ENCODE measurements at regions not wholly inside any gene's neighbourhood (a gene's known extent, or its start where the extent isn't known, plus 50 kb on each side); places are given as distances from the start of the nearest gene placed in this dataset.

GRCh38 chr9:86491468-86492266, 137.5 kb upstream of the TUT7 start:
- Mint-ChIP-seq H3K4me1 (peaks cover 60% of the 10 kb centered on the region), H3K9me3 (peaks cover 5% of the 10 kb centered on the region), H3K27ac (peak overlapping the region; percentile 0), H3K4me3 (no peak overlapping the region), H3K36me3 (ENCODE audit: low read depth) (no peaks in the 10 kb centered on the region), H3K27me3 (ENCODE audit: low read depth, poor library complexity) (peaks cover 4% of the 10 kb centered on the region)
- DNase-seq = no peak
- TF ChIP-seq CTCF (IDR thresholded peaks at IDR 0.05) = no peak

DNA sequence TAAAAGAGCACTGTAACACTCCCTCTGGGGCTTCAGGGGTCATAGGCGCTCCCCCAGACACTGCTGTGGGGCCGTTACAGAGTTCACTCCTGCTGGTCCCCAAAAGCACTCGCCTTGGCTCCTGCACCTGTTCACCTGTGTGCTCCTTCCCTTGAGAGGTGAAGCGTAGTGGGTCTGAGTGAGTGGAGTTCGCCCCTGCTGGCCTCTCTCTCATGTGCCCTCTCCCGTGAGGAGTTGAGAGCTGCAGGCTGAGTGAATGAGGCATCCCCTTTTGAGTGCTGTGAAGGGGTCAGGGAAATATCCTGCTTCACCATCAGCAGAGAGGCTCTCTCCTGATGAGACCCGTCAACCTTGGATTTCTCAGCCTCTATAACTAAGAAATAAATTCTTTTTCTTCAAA, 134.6 kb upstream of the TUT7 start:
- Mint-ChIP-seq H3K27ac (no peak overlapping the region), H3K4me3 (no peak overlapping the region), H3K4me1 (peaks cover 58% of the 10 kb centered on the region), H3K36me3 (ENCODE audit: low read depth) (no peaks in the 10 kb centered on the region), H3K27me3 (ENCODE audit: low read depth, poor library complexity) (no peaks in the 10 kb centered on the region), H3K9me3 (no peaks in the 10 kb centered on the region)
- peak; percentile 9 for DNase-seq
- no peak for TF ChIP-seq CTCF (IDR thresholded peaks at IDR 0.05)

GRCh38 chr9:86488345-86488744, 134.1 kb upstream of the TUT7 start:
- no peak overlapping the region for H3K4me3 Mint-ChIP-seq
- DNase-seq = no peak
- peaks cover 58% of the 10 kb centered on the region for H3K4me1 Mint-ChIP-seq
- H3K9me3 Mint-ChIP-seq = no peaks in the 10 kb centered on the region
- TF ChIP-seq CTCF (IDR thresholded peaks at IDR 0.05) = no peak
- no peaks in the 10 kb centered on the region for H3K36me3 Mint-ChIP-seq (ENCODE audit: low read depth)
- H3K27ac Mint-ChIP-seq = peak overlapping the region; percentile 51
- H3K27me3 Mint-ChIP-seq (ENCODE audit: low read depth, poor library complexity) = no peaks in the 10 kb centered on the region

DNA sequence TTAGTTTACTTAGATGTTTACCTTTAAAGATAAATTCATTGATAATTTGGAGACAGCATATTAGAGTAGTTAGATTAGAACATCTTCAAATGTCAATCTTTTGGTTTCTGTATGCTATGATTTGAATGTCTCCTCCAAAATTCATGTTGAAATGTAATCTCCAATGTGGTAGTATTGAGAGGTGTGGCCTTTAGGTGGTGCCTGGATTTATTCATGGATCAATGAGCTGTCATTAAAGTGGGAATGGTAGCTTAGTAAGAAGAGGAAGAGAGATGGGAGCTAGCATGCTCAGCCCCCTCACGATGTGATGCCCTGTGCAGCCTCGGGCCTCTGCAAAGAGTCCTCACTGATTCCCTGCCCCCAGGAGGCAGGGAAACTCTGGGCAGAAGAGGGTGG, 133.6 kb upstream of the TUT7 start:
- TF ChIP-seq CTCF (IDR thresholded peaks at IDR 0.05) = no peak
- no peaks in the 10 kb centered on the region for H3K9me3 Mint-ChIP-seq

DNA sequence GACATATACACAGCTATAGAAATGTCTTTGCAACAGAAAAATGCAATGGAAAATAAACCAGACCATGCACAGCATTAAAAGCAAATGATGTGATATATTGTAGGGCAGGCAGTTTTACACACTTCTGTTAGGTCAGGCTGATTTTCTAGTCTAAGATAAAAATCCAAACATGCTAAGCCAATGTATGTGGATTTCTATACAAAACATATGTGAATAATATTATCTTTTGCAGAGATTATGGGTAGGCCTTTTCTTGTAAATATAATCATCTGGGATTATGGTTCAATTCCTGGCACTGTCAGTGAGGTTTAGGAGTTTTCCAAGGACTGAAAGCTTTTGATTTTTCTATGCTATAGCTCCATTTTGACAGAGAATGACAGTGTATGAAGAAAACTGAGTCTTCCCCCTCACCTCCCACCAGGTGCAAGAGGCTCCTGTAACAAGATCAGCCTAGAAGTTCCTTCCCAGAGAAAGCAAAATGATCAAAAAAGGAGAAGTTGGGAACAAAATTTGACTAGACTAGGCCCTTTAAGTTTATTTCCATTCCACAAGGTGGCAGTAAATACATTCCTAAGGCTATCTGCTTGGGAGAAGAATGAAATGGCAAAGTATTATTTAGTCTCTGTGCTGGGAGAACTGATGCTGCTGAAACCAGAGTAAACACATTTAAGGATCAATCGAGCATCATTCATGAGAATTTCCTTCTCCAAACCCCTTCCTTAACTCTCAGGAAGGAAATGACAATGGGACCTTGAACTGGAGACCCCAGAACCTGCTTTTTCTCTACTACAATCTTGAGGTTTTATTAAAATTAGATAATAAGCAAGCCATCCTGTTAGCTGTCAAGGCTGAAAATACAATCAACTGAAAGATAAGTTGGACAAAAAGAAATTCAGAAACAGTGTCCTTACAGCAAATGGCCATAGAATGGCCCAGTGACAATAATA, 133.0 kb upstream of the TUT7 start:
- H3K27ac Mint-ChIP-seq = peak overlapping the region; percentile 31
- no peaks in the 10 kb centered on the region for H3K36me3 Mint-ChIP-seq (ENCODE audit: low read depth)
- no peak for DNase-seq
- no peak overlapping the region for H3K4me3 Mint-ChIP-seq
- no peaks in the 10 kb centered on the region for H3K9me3 Mint-ChIP-seq
- no peaks in the 10 kb centered on the region for H3K27me3 Mint-ChIP-seq (ENCODE audit: low read depth, poor library complexity)
- peaks cover 51% of the 10 kb centered on the region for H3K4me1 Mint-ChIP-seq
- TF ChIP-seq CTCF (IDR thresholded peaks at IDR 0.05) = peak; percentile 79

More for the DNA sequence above, 133.6 kb upstream of the TUT7 start:
- Mint-ChIP-seq H3K36me3 (ENCODE audit: low read depth) (no peaks in the 10 kb centered on the region), H3K4me1 (peaks cover 57% of the 10 kb centered on the region), H3K27ac (no peak overlapping the region), H3K27me3 (ENCODE audit: low read depth, poor library complexity) (no peaks in the 10 kb centered on the region), H3K4me3 (no peak overlapping the region)
- no peak for DNase-seq

Data from nephron progenitor cell (in vitro differentiated cells).